Adrenal gland (tissue), 5 donors: ENCODE measurements at regions not wholly inside any gene's neighbourhood (a gene's known extent, or its start where the extent isn't known, plus 50 kb on each side); places are given as distances from the start of the nearest gene placed in this dataset.

Experiments
- CTCF ChIP-seq, 6 experiments: fragments of 450-650 bp in 4 of 6; fragments of 200-600 bp in 2 of 6; sonication (generic) in 1 of 6; IDR thresholded peaks; 1 replicate in 5 of 6; 2 replicates in 1 of 6; pipeline versions ENCODE4 v1.5.1 to v1.8.0; 2016 to 2021; ENCODE audit warnings: antibody characterized with exemption in 6 of 6, mild to moderate bottlenecking in 2 of 6, moderate library complexity in 1 of 6
- POLR2A ChIP-seq, 2 donors: fragments of 450-650 bp; IDR thresholded peaks; one replicate each; pipeline ENCODE4 v1.6.1; 2017; ENCODE audit warnings: antibody characterized with exemption in 2 of 2, mild to moderate bottlenecking in 2 of 2, moderate library complexity in 1 of 2
- donor health status: DM: no; HTN: no; CAD: no.

DNA sequence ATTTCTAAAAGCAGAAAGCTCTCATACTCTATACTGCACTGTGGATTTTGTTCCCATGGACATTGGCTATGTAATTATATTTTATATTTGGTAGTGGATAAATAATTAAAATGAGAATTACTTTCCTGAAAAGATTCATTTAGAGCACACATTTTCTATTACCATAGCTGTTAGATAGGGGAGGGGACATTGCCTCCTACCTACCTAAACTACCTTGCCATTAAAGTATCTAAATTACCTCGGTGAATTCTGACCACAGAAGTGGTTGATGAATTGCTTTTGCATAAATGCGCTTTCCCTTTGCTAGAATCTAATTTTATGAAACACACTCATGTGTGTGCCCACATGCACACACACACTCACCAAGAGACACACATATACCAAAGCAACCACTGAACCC is 329.1 kb downstream of the MTX2 start:
- no peak for TF ChIP-seq CTCF (IDR thresholded peaks at IDR 0.05)
- TF ChIP-seq POLR2A (IDR thresholded peaks at IDR 0.05) = no peak
